A549 (cell line): ENCODE measurements at regions not wholly inside any gene's neighbourhood (a gene's known extent, or its start where the extent isn't known, plus 50 kb on each side); places are given as distances from the start of the nearest gene placed in this dataset.

ENCODE experiments used
- EP300 ChIP-seq, 2 experiments: fragments of >200 bp; sonication (Bioruptor Twin); formaldehyde crosslinking; IDR thresholded peaks; 2 replicates in 1 of 2; 3 replicates in 1 of 2; pipeline ENCODE4 v1.6.1; 2016 to 2017
- HMGXB4 ChIP-seq: fragments of 250-450 bp; sonication (Bioruptor Pico); IDR thresholded peaks from 2 replicates; pipeline ENCODE4 v1.5.0; 2021; ENCODE audit warnings: mild to moderate bottlenecking, moderate library complexity, borderline replicate concordance
- JUN ChIP-seq, 2 experiments: fragments of >200 bp; sonication (Bioruptor Twin); formaldehyde crosslinking; IDR thresholded peaks; 2 replicates in 1 of 2; 3 replicates in 1 of 2; pipeline ENCODE4 v1.6.1; 2016 to 2017
- KDM1A ChIP-seq: fragments of 200-600 bp; sonication (generic); IDR thresholded peaks from 2 replicates; pipeline ENCODE4 v1.6.1; 2016; ENCODE audit warnings: low read depth, mild to moderate bottlenecking
- MAFK ChIP-seq: fragments of 450-650 bp; IDR thresholded peaks from 2 replicates; pipeline ENCODE4 v1.6.1; 2014; ENCODE audit not compliant: partially characterized antibody
- POLR2A ChIP-seq: IDR thresholded peaks from 2 replicates; pipeline ENCODE4 v1.6.1; 2012; ENCODE audit warnings: mild to moderate bottlenecking, low read length
- RCOR1 ChIP-seq: fragments of 150-350 bp; IDR thresholded peaks from 2 replicates; pipeline ENCODE4 v1.6.1; 2014; ENCODE audit warnings: antibody characterized with exemption, low read length, low read depth
- TF ChIP-seq, protein P1 (sequence below): fragments of >200 bp; sonication (Bioruptor Twin); formaldehyde crosslinking; IDR thresholded peaks from 3 replicates; pipeline ENCODE4 v1.5.1; 2016

DNA sequence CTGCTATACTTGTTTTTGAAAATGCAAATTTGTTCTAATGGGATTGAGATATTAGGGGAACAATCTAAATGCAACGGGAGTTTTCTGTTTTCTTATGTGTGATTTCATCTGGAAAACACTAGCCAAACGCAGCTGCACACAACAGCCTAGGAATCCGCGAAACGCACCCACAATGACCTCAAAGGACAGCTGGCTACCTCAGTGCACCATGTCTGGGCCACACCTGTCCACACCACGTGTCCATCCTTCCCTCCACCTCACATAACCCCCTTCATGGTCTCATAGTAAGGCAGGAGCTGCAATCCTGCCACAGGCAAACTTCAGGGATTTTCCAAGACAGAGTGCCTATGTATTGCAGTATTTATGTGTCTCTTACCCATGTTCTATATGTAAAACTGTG is 382.5 kb upstream of the PRKCQ start:
- TF ChIP-seq, protein P1, sequence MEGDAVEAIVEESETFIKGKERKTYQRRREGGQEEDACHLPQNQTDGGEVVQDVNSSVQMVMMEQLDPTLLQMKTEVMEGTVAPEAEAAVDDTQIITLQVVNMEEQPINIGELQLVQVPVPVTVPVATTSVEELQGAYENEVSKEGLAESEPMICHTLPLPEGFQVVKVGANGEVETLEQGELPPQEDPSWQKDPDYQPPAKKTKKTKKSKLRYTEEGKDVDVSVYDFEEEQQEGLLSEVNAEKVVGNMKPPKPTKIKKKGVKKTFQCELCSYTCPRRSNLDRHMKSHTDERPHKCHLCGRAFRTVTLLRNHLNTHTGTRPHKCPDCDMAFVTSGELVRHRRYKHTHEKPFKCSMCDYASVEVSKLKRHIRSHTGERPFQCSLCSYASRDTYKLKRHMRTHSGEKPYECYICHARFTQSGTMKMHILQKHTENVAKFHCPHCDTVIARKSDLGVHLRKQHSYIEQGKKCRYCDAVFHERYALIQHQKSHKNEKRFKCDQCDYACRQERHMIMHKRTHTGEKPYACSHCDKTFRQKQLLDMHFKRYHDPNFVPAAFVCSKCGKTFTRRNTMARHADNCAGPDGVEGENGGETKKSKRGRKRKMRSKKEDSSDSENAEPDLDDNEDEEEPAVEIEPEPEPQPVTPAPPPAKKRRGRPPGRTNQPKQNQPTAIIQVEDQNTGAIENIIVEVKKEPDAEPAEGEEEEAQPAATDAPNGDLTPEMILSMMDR: no peak
- no peak for TF ChIP-seq EP300 (IDR thresholded peaks at IDR 0.05)
- no peak for TF ChIP-seq HMGXB4 (CRISPR knock-in tag)
- no peak for TF ChIP-seq JUN (IDR thresholded peaks at IDR 0.05)
- TF ChIP-seq KDM1A: no peak
- TF ChIP-seq RCOR1: no peak
- TF ChIP-seq POLR2A: no peak
- TF ChIP-seq MAFK: no peak
